ENCODE measurements at regions not wholly inside any gene's neighbourhood (a gene's known extent, or its start where the extent isn't known, plus 50 kb on each side); places are given as distances from the start of the nearest gene placed in this dataset.
"Not testable (repeated sequence)": the region's sequence is repeated elsewhere in the genome, so short reads cannot be mapped to it uniquely, and the experiment has no call there.

DNA sequence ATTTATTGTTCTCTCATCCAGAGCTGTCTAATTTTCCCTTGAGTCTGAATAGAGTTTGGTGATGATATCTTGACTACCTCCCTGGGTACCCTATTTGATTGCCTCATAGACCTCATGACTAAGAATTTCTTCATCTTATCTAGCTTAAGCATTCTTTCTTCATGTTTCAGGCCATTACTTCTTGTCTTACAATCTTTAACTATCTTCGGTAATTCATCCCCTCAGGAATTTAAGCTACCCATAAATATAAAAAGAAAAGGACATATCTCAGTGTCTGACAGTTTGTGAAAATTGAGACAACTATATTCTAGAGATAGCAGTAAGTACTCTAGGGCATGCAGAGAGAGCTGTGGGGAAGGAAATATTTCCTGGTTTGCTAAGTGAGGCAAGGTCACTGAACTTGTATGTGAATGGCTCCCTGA lies 466.1 kb upstream of the GRID2 start:
- Histone ChIP-seq H3K4me3 (ENCODE audit: low read length) (no peak overlapping the region), H3K9me3 (ENCODE audit: control insufficient read depth, insufficient read depth, low read length) (no peaks in the 10 kb centered on the region), H3K27me3 (ENCODE audit: control insufficient read depth, insufficient read depth, low read length) (no peaks in the 10 kb centered on the region), H3K27ac (ENCODE audit: low read length) (no peak overlapping the region), H3K4me1 (ENCODE audit: control insufficient read depth, insufficient read depth, low read length) (no peaks in the 10 kb centered on the region), H3K36me3 (ENCODE audit: control insufficient read depth, insufficient read depth, low read length) (no peaks in the 10 kb centered on the region)
- no peak for DNase-seq (ENCODE audit: low read depth, low spot score)
- no CpG with 5 or more reads among the region's 1 CpG for WGBS (ENCODE audit: insufficient coverage, insufficient read length)

DNA sequence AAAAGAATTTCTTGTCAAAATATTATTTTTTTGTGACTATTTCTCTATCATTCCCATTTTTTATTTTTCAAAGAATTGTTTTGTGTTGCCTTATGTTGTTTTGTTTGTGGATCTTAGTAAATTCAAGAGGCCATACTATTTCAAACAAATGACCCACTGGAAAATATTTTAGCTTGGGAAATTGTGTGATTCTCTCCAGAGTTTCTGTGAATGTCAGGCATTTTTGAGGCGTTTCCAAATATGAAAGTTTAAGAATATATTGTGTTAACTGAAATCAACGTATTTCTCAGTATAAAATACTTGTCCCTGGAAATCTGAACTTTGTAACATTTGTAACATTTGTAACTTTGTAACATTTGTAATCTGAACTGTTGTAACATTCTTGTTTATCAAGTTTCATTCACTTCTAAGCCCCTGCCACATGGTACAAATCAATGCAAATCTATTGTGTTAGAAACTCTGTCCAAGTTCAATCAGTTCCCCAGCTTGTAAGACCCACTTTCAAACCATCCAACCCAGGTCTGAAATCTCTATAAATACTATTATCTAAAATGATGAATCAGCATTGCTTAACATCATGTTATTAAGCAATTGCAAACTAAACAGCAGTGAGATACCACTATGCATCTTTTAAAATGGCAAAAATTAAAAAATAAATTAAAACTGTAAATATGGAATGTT lies 465.4 kb upstream of the GRID2 start:
- H3K4me3 ChIP-seq (ENCODE audit: low read length), result no peak overlapping the region
- no peaks in the 10 kb centered on the region for H3K4me1 ChIP-seq (ENCODE audit: control insufficient read depth, insufficient read depth, low read length)
- no peaks in the 10 kb centered on the region for H3K9me3 ChIP-seq (ENCODE audit: control insufficient read depth, insufficient read depth, low read length)
- no peak overlapping the region for H3K27ac ChIP-seq (ENCODE audit: low read length)
- no CpG with 5 or more reads among the region's 2 CpGs for WGBS (ENCODE audit: insufficient coverage, insufficient read length)
- DNase-seq (ENCODE audit: low read depth, low spot score), result no peak
- no peaks in the 10 kb centered on the region for H3K36me3 ChIP-seq (ENCODE audit: control insufficient read depth, insufficient read depth, low read length)
- H3K27me3 ChIP-seq (ENCODE audit: control insufficient read depth, insufficient read depth, low read length), result no peaks in the 10 kb centered on the region

DNA sequence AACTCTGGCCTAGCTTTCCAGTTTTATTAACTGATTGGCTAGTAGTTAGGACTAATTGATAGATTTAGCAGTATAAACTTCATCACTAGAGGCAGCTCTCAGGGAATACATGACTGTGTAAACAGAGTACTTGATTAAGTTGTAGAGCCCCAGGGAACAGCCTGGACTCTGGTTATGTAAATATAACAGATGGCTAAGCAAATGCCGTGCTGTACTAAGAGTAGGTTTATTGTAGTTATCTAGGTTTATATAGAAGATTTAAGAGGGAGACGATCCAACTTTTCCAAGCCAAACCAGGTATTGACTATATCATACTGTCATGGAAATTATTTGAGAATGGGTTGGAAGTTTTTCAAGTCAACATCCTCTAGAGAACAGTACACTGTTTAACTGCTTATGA lies 463.4 kb upstream of the GRID2 start:
- DNase-seq (ENCODE audit: low read depth, low spot score), result no peak
- WGBS (ENCODE audit: insufficient coverage, insufficient read length), result no CpG with 5 or more reads among the region's 2 CpGs
- Histone ChIP-seq H3K9me3 (ENCODE audit: control insufficient read depth, insufficient read depth, low read length) (no peaks in the 10 kb centered on the region), H3K27me3 (ENCODE audit: control insufficient read depth, insufficient read depth, low read length) (no peaks in the 10 kb centered on the region), H3K36me3 (ENCODE audit: control insufficient read depth, insufficient read depth, low read length) (no peaks in the 10 kb centered on the region), H3K27ac (ENCODE audit: low read length) (no peak overlapping the region), H3K4me1 (ENCODE audit: control insufficient read depth, insufficient read depth, low read length) (no peaks in the 10 kb centered on the region), H3K4me3 (ENCODE audit: low read length) (no peak overlapping the region)

DNA sequence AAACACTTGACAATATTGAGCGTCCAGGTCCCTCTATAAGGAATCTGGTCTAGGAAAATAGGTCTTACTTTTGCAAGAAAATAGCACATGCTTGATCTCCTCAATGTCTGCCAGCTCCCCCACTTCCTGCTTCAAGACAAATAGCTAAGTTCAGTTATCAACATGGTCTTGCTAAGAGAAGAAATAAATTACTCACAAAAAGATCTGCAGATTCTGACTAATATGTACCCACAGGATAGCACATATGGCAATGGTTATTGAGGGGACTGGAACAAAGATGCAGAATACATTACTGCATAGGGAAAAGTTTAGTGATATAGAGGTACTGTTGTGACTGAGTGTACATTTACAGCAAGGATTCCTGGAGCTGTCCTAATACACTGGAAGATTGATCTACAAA lies 457.5 kb upstream of the GRID2 start:
- Histone ChIP-seq H3K36me3 (ENCODE audit: control insufficient read depth, insufficient read depth, low read length) (no peaks in the 10 kb centered on the region), H3K9me3 (ENCODE audit: control insufficient read depth, insufficient read depth, low read length) (no peaks in the 10 kb centered on the region), H3K27ac (ENCODE audit: low read length) (no peak overlapping the region), H3K4me3 (ENCODE audit: low read length) (no peak overlapping the region), H3K27me3 (ENCODE audit: control insufficient read depth, insufficient read depth, low read length) (no peaks in the 10 kb centered on the region), H3K4me1 (ENCODE audit: control insufficient read depth, insufficient read depth, low read length) (no peaks in the 10 kb centered on the region)
- DNase-seq (ENCODE audit: low read depth, low spot score), result no peak
- WGBS (ENCODE audit: insufficient coverage, insufficient read length), result no CpG with 5 or more reads among the region's 1 CpG

DNA sequence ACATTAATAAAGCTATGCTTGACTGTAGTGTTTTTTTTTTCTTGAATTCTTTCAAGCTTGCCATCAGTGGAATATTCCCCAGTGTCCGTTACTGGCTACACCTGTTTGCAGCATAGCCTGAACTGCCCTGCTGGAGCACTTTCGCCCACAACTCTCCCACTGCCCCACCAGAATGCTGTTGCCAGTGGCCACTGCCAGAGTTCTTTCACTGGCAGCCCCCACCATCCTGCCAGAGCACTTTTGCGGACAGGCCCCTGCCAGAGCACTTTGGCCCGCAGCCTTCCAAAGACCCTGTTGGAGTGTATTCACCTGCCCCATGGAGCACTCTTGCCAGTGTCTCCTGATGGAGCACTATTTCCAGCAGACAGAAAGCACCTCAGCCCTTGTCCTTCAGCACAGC lies 452.3 kb upstream of the GRID2 start:
- Histone ChIP-seq H3K4me1 (ENCODE audit: control insufficient read depth, insufficient read depth, low read length) (no peaks in the 10 kb centered on the region), H3K4me3 (ENCODE audit: low read length) (no peak overlapping the region), H3K27ac (ENCODE audit: low read length) (no peak overlapping the region), H3K9me3 (ENCODE audit: control insufficient read depth, insufficient read depth, low read length) (no peaks in the 10 kb centered on the region), H3K36me3 (ENCODE audit: control insufficient read depth, insufficient read depth, low read length) (no peaks in the 10 kb centered on the region), H3K27me3 (ENCODE audit: control insufficient read depth, insufficient read depth, low read length) (no peaks in the 10 kb centered on the region)
- WGBS (ENCODE audit: insufficient coverage, insufficient read length), result no CpG with 5 or more reads among the region's 4 CpGs
- no peak for DNase-seq (ENCODE audit: low read depth, low spot score)

DNA sequence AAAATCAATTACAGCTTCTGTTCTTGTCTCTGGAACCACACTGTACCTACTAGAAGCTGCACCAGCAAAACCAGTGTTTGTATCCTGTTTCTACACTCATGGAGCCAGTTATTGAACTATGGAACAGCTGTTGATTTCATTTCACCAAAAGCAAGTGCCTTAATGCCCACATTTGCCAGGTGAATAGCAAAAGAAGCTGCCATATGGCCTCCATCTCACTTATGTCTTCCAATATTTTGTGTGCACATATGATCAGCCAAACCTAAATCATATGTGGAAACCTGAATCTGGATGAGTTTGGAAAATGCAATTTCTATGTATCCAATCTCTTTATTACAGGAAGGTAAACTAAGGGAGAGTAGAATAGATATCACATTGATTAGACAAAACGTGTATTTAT lies 415.8 kb upstream of the GRID2 start:
- WGBS (ENCODE audit: insufficient coverage, insufficient read length), result 100% methylated on average over 1 of the region's 1 CpG
- Histone ChIP-seq H3K9me3 (ENCODE audit: control insufficient read depth, insufficient read depth, low read length) (no peaks in the 10 kb centered on the region), H3K4me1 (ENCODE audit: control insufficient read depth, insufficient read depth, low read length) (no peaks in the 10 kb centered on the region), H3K36me3 (ENCODE audit: control insufficient read depth, insufficient read depth, low read length) (no peaks in the 10 kb centered on the region), H3K27ac (ENCODE audit: low read length) (no peak overlapping the region), H3K27me3 (ENCODE audit: control insufficient read depth, insufficient read depth, low read length) (no peaks in the 10 kb centered on the region), H3K4me3 (ENCODE audit: low read length) (no peak overlapping the region)
- no peak for DNase-seq (ENCODE audit: low read depth, low spot score)

DNA sequence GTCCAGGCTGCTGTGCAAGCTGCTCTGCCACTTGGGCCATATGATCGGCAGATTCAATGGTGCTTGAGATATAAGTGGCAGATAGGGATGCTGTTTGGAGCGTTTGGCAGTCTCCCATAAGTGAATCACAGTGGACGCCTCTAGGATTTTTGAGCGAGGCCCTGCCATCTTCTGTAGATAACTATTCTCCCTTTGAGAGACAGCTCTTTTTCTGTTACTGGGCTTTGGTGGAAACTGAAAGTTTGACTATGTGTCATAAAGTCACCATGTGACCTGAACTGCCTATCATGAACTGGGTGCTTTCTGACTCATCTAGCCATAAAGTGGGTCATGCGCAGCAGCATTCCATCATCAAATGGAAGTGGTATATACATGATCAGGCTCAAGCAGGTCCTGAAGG lies 412.5 kb upstream of the GRID2 start:
- whole genome bisulfite sequencing (ENCODE audit: insufficient coverage, insufficient read length), result no CpG with 5 or more reads among the region's 5 CpGs
- not testable (repeated sequence) for H3K4me1 ChIP-seq (ENCODE audit: control insufficient read depth, insufficient read depth, low read length); H3K36me3 ChIP-seq (ENCODE audit: control insufficient read depth, insufficient read depth, low read length); H3K9me3 ChIP-seq (ENCODE audit: control insufficient read depth, insufficient read depth, low read length); H3K27me3 ChIP-seq (ENCODE audit: control insufficient read depth, insufficient read depth, low read length); H3K4me3 ChIP-seq (ENCODE audit: low read length); DNase-seq (ENCODE audit: low read depth, low spot score); H3K27ac ChIP-seq (ENCODE audit: low read length)

DNA sequence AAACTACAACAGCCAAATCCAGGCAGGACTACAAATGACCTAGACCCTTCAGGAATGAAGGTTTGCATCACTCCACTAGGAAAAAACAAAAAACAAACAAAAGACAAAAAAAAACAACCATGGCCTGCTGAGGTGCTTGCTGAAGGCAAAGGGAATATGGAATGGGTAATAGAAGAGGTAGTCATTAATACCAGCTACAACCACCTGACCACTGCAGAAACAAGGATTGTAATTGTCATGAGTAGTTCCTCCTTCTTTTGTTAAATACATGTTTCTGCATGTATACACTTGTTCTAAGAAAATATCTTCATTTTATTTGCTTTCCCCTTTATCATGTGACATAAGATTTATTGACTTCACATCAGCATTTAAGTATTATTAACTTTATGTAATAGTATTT lies 409.8 kb upstream of the GRID2 start:
- H3K36me3 ChIP-seq (ENCODE audit: control insufficient read depth, insufficient read depth, low read length), result no peaks in the 10 kb centered on the region
- H3K27ac ChIP-seq (ENCODE audit: low read length), result no peak overlapping the region
- no peaks in the 10 kb centered on the region for H3K4me1 ChIP-seq (ENCODE audit: control insufficient read depth, insufficient read depth, low read length)
- no peaks in the 10 kb centered on the region for H3K27me3 ChIP-seq (ENCODE audit: control insufficient read depth, insufficient read depth, low read length)
- H3K9me3 ChIP-seq (ENCODE audit: control insufficient read depth, insufficient read depth, low read length), result no peaks in the 10 kb centered on the region
- no peak for DNase-seq (ENCODE audit: low read depth, low spot score)
- no peak overlapping the region for H3K4me3 ChIP-seq (ENCODE audit: low read length)

DNA sequence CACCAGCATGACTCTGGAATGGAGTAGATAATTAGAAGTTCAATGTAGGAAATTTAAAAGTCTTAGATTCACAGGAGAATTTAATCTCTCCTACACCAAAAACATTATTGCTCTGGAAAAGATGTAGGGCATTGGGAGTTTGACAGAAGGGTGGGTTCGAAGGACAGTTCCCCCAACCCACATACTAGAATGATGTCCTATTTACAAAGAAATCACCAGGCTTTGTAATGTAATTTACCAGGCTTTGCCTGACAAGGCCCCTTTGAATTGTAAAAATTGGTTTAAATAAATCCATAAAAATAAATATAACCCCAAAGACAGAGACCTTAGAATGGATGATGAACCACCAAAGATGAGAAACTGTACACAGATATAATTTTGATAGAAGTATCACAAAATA lies 399.2 kb upstream of the GRID2 start:
- Histone ChIP-seq H3K27ac (ENCODE audit: low read length) (no peak overlapping the region), H3K36me3 (ENCODE audit: control insufficient read depth, insufficient read depth, low read length) (no peaks in the 10 kb centered on the region), H3K9me3 (ENCODE audit: control insufficient read depth, insufficient read depth, low read length) (no peaks in the 10 kb centered on the region), H3K4me1 (ENCODE audit: control insufficient read depth, insufficient read depth, low read length) (no peaks in the 10 kb centered on the region), H3K4me3 (ENCODE audit: low read length) (no peak overlapping the region), H3K27me3 (ENCODE audit: control insufficient read depth, insufficient read depth, low read length) (no peaks in the 10 kb centered on the region)
- no CpG with 5 or more reads among the region's 1 CpG for WGBS (ENCODE audit: insufficient coverage, insufficient read length)
- DNase-seq (ENCODE audit: low read depth, low spot score), result no peak

DNA sequence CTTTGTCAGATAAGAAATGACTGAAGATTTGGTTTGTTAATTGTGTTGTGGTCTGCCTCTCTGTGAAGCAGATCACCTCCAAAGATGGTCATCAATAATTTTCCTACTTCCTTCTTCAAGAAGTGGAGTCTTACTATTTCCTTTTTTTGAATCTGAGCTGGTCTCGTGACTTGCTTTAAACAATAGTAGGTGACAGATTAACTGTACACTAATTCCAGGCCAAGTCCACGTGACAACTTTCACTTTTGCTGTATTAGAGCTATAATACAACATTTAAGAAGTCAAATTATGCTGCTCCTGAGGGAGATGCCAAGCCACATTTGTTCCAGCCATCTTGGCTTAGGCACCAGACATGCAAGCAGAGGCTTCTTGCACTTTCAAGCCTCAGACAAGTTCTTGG lies 393.8 kb upstream of the GRID2 start:
- Histone ChIP-seq H3K27me3 (ENCODE audit: control insufficient read depth, insufficient read depth, low read length) (no peaks in the 10 kb centered on the region), H3K27ac (ENCODE audit: low read length) (no peak overlapping the region), H3K4me1 (ENCODE audit: control insufficient read depth, insufficient read depth, low read length) (no peaks in the 10 kb centered on the region), H3K4me3 (ENCODE audit: low read length) (no peak overlapping the region), H3K36me3 (ENCODE audit: control insufficient read depth, insufficient read depth, low read length) (no peaks in the 10 kb centered on the region), H3K9me3 (ENCODE audit: control insufficient read depth, insufficient read depth, low read length) (no peaks in the 10 kb centered on the region)
- no CpG with 5 or more reads among the region's 2 CpGs for WGBS (ENCODE audit: insufficient coverage, insufficient read length)
- DNase-seq (ENCODE audit: low read depth, low spot score), result no peak

DNA sequence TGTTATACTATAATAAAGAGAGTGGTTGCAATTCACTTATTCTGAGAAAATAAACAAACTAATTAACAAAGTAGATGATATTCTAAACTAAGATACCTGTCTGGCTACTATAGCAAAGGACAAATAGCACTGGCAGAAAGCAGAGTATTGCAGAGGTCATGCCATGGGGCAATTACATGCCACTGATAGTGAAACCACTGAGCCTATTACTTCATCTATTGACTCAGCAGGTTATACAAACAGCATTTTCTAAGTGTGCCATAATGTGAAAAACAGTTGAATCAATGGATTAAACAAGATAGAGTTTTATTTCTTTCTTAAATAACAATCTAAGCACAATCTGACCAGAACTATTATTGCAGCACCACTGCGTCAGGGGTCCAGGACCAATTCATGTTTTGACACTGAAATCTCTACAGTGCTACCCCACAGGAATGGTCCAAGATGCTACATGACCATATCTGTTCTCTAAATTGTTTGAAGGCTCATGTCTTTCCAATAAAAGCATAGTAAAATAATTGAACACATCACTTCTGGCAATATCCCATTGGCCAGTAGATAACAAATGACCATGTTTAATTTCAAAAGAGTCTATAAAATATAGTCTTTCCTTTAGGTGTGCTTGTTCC lies 389.5 kb upstream of the GRID2 start:
- Histone ChIP-seq H3K4me3 (ENCODE audit: low read length) (no peak overlapping the region), H3K9me3 (ENCODE audit: control insufficient read depth, insufficient read depth, low read length) (no peaks in the 10 kb centered on the region), H3K27me3 (ENCODE audit: control insufficient read depth, insufficient read depth, low read length) (no peaks in the 10 kb centered on the region), H3K4me1 (ENCODE audit: control insufficient read depth, insufficient read depth, low read length) (no peaks in the 10 kb centered on the region), H3K36me3 (ENCODE audit: control insufficient read depth, insufficient read depth, low read length) (no peaks in the 10 kb centered on the region), H3K27ac (ENCODE audit: low read length) (no peak overlapping the region)
- DNase-seq (ENCODE audit: low read depth, low spot score), result no peak
- WGBS (ENCODE audit: insufficient coverage, insufficient read length), result no CpG with 5 or more reads among the region's 1 CpG

Measured in iPS DF 6.9 (cell line).